GM21576 (cell line): ENCODE measurements at regions not wholly inside any gene's neighbourhood (a gene's known extent, or its start where the extent isn't known, plus 50 kb on each side); places are given as distances from the start of the nearest gene placed in this dataset.
A peak's percentile ranks its signal among the peaks of the same experiment; 100 is the strongest.

ENCODE experiments used
- ATAC-seq: cut with Tn5 transposase; IDR thresholded peaks from one replicate; pipeline ENCODE4 v1.9.1; 2021; ENCODE audit warnings: mild to moderate bottlenecking, moderate library complexity; ENCODE audit not compliant: unreplicated experiment

- no peak for ATAC-seq
Measured at GRCh38 chr1:181423301-181423918, 59.9 kb upstream of the CACNA1E start.

- ATAC-seq, result no peak
Measured at GRCh38 chr1:181424786-181425403, 58.4 kb upstream of the CACNA1E start.

DNA sequence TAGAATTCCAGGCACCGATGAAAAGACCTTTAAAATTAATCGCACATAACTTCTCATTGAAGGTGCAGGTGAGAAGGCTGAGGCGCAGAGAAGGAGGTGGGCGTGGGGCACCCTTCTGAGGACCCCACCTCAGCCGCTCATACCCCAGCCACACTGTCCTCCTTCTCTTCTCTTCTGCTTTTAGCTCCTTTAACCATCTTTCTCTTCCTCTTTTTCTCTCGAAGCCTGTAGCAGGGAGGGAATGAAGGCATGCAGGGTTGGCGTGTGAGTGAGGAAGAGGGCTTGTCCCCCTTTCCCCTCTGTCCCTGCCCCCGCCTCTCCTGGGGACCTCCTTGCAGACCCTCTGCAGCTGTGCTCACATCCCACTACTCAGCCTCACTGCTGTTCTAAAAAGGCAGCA is 57.8 kb upstream of the CACNA1E start:
- ATAC-seq, result no peak

DNA sequence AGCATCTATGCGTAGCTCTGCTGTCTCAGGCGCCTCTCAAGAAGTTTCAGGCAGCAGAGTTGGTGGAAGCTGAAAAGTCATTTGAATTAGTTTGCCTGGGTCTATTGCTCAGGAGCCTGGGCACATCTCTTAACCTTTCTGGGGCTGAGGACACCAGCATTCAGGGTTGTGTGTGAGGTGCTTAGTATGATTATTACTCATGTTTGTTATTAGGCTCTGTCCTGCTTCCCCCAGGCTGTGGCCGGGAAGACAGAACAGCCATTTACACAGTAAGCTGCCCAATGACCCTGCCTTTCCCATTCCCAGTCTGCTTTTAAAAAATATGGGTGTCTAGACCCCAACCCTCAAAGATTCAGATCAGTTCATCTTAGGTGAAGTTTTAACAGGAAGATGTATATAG is 53.9 kb upstream of the CACNA1E start:
- no peak for ATAC-seq

DNA sequence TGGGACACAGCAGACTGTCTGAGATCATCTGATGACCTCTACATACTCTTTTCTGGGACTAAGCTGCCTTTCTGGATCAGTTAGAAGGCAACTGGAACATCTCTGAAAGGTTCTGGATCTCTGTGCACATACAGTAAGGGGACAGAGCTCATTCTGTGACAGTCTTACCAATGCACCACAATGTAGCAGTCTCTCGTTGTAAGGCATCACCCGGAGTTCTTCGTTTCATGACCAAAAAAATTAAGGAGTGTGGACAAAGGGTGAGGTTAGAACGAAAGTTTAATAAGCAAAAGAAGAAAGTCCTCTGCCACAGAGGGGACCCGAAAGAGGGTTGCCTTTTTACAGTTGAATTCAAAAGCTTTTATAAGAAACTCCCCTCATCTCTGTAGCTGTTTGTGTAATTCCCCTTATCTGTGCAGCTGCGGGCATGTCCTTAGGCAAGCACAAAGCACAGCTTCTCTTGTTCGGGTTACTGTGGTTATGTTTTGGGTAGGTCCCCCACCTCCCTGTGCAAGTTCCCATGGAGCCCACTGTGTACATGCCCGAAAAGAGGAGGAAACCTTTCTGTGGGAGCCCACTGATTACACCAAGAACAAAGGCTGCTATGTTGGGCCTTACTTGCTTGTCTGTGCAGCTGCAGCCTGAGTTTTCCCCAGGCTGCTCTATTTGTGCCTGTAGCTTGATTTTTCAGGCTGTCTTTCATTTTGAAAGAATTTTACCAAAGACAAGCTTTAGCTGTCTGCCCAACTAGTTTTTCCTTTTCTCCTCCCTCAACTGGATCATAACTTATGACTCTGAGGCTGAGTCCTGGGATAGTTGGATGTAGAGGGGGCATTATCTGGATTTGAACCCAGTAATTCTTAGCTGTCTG is 53.1 kb upstream of the CACNA1E start:
- ATAC-seq, result peak; percentile 68
